Stimulated activated CD8-positive, alpha-beta memory T cell treated with anti-CD3 and anti-CD28 coated beads, Interleukin-7, amount 100 ng/mL, for 48 hours (primary cell): ENCODE measurements at regions not wholly inside any gene's neighbourhood (a gene's known extent, or its start where the extent isn't known, plus 50 kb on each side); places are given as distances from the start of the nearest gene placed in this dataset.

Experiments
- DNase-seq, 2 donors: peaks; one replicate each; pipeline ENCODE4 v3.0.0-alpha.2; 2020; ENCODE audit warnings: low read depth in 1 of 2; ENCODE audit errors: extremely low read depth in 1 of 2

DNA sequence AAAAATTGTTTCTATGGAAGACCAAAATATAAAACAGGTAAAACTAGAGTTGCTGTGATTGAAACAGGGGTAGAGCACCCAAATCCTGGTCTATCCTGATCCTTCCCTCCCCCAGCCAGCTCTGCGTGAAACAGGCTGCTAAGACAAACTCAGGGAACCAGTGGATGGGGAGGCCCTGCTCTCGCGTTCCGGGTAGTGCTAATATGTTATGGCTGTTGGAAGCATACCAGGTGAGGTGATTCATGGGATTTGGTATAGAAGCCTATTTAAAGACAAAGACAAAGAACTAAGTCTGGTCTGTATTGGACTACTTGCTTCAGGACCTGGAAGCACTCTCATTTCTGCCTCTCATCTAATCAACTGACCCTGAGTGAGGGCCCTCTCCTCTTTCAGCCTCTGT is 63.0 kb upstream of the CCBE1 start:
- no peak for DNase-seq

DNA sequence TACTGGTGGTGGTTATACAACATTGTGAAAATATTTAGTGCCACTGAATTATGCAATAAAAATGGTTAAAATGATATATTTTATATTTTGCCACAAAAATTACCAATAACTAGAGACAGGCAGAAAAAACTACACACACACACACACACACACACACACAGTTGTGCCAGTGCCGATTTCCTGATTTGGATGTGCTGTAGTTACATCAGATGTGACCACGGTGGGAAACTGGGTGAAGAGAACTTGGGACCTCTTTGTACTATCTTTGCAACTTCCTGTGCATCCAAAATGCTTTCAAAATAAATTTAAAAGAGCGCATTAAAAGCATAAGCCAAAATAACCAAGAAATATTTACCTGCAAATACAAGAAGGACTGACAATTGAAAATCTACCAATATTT is 61.6 kb upstream of the CCBE1 start:
- DNase-seq = no peak

- DNase-seq = no peak
These were observed 60.9 kb upstream of the CCBE1 start for GRCh38 chr18:59758106-59758505.

- no peak for DNase-seq
These were observed 55.4 kb upstream of the CCBE1 start for GRCh38 chr18:59752666-59753065.

- DNase-seq = no peak
These were observed 54.0 kb upstream of the CCBE1 start for GRCh38 chr18:59751186-59751585.

DNA sequence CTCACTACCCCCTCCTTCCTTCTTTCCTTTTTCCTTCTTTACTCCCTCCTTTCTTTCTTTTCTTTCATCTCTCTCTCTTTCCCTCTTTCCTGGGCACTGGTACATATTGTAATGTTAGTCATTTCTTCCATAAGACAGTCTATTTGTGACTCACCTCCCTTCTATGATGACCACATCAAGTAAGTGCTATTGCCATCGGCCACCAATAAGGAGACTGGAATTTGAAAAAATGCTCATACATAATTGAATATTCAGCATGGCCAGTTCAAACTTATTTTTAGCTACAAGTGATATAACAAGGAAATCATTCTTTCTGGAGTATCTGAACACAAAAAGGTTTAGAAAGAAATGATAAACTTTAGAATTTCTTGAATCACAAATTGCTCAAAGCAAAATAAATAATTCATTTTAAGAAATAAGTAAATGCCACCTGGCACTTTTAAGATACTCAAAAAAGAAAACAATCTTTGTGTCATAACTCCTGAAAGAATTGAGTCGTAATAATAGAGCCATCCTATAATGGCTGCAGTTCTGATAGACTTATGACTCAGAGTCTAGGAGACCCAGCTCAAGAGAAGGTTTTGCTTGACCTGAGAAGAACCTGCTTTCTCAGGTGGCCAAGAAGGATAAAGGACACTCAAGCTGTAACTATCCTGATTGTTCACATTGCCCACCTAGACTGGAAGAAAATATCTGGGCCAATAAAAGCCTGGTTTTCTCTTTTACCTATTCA is 51.6 kb upstream of the CCBE1 start:
- no peak for DNase-seq
